IMR-90 (cell line): ENCODE measurements at regions not wholly inside any gene's neighbourhood (a gene's known extent, or its start where the extent isn't known, plus 50 kb on each side); places are given as distances from the start of the nearest gene placed in this dataset.

Source experiments
- ATAC-seq: fragments of 200-7000 bp; cut with Tn5 transposase; 2 replicates; pipeline ENCODE4 v1.9.1; 2020; ENCODE audit warnings: low read depth, mild to moderate bottlenecking, moderate library complexity
- BruUV-seq: library from RNA; stranded (reverse); fragments of 400-500 nt; replicated peaks from 2 replicates; lab custom pipeline; 2021; lab: Mats Ljungman, UMichigan
- CTCF ChIA-PET: fragments of 300-600 bp; formaldehyde crosslinking; extraction: SDS; loops from one replicate; lab custom pipeline; 2021; ENCODE audit warnings: antibody characterized with exemption; lab: Yijun Ruan, JAX
- POLR2A ChIA-PET: fragments of 300-600 bp; sonication (Branson Sonifier 250); formaldehyde crosslinking; loops from one replicate; lab custom pipeline; 2022; ENCODE audit warnings: antibody characterized with exemption; ENCODE audit not compliant: unreplicated experiment; lab: Charles Lee
- DNase-seq: peaks from one replicate; pipeline ENCODE4 v3.0.0; 2013
- H2AFZ ChIP-seq: replicated peaks from 2 replicates; pipeline ENCODE3; 2013; ENCODE audit warnings: low read length, mild to moderate bottlenecking; ENCODE audit not compliant: poor library complexity
- H2AK5ac ChIP-seq: 2 replicates; pipeline ENCODE4 v1.6.1; 2013; ENCODE audit warnings: low read depth, low read length, inconsistent platforms
- H2AK9ac ChIP-seq: replicated peaks from 2 replicates; pipeline ENCODE3; 2013; ENCODE audit warnings: mild to moderate bottlenecking, low read depth, low read length, moderate library complexity; ENCODE audit not compliant: poor library complexity
- H2BK120ac ChIP-seq: 2 replicates; pipeline ENCODE4 v1.6.1; 2013; ENCODE audit warnings: low read depth, low read length, inconsistent platforms
- H2BK15ac ChIP-seq: 3 replicates; pipeline ENCODE4 v1.6.1; 2013; ENCODE audit warnings: low read depth, low read length, inconsistent platforms
- H2BK20ac ChIP-seq: 2 replicates; pipeline ENCODE4 v1.6.1; 2013; ENCODE audit warnings: low read depth, mild to moderate bottlenecking, inconsistent platforms, low read length, moderate library complexity
- H2BK5ac ChIP-seq: 2 replicates; pipeline ENCODE4 v1.6.1; 2013; ENCODE audit warnings: mild to moderate bottlenecking, low read depth, low read length, inconsistent platforms; ENCODE audit not compliant: poor library complexity, severe bottlenecking
- H3K14ac ChIP-seq: replicated peaks from 2 replicates; pipeline ENCODE4 v1.6.1; 2013; ENCODE audit warnings: low read depth, low read length, inconsistent platforms
- H3K18ac ChIP-seq: 2 replicates; pipeline ENCODE4 v1.6.1; 2013; ENCODE audit warnings: low read depth, low read length, control low read depth
- H3K23ac ChIP-seq: 2 replicates; pipeline ENCODE4 v1.6.1; 2013; ENCODE audit warnings: low read depth, low read length, inconsistent platforms
- H3K27ac ChIP-seq: 2 replicates; pipeline ENCODE4 v1.5.1; 2013; ENCODE audit warnings: mild to moderate bottlenecking, control low read depth, low read length; ENCODE audit not compliant: insufficient read depth
- H3K27me3 ChIP-seq: 2 replicates; pipeline ENCODE4 v1.6.1; 2013; ENCODE audit warnings: low read length; ENCODE audit not compliant: control insufficient read depth, insufficient read depth
- H3K36me3 ChIP-seq: 2 replicates; pipeline ENCODE4 v1.6.1; 2013; ENCODE audit warnings: low read length, mixed read lengths; ENCODE audit not compliant: control insufficient read depth, insufficient read depth
- H3K4ac ChIP-seq: 2 replicates; pipeline ENCODE4 v1.6.1; 2013; ENCODE audit warnings: low read depth, low read length, inconsistent platforms
- H3K4me1 ChIP-seq: 2 replicates; pipeline ENCODE4 v1.6.1; 2013; ENCODE audit warnings: low read length, mixed read lengths; ENCODE audit not compliant: control insufficient read depth, insufficient read depth
- H3K4me2 ChIP-seq: 2 replicates; pipeline ENCODE4 v1.6.1; 2013; ENCODE audit warnings: low read depth, mild to moderate bottlenecking, control low read depth, low read length, moderate library complexity
- H3K4me3 ChIP-seq: 2 replicates; pipeline ENCODE4 v1.5.1; 2013; ENCODE audit warnings: low read depth, mild to moderate bottlenecking, control low read depth, low read length, moderate library complexity; ENCODE audit not compliant: insufficient read depth
- H3K56ac ChIP-seq: 2 replicates; pipeline ENCODE4 v1.6.1; 2013; ENCODE audit warnings: low read length, inconsistent platforms; ENCODE audit not compliant: insufficient read depth; ENCODE audit errors: extremely low read depth
- H3K79me1 ChIP-seq, 2 experiments: 2 replicates each; pipeline ENCODE4 v1.6.1; 2013; ENCODE audit warnings: low read length in 2 of 2, inconsistent platforms in 1 of 2, low read depth in 1 of 2
- H3K9ac ChIP-seq: 2 replicates; pipeline ENCODE4 v1.6.1; 2013; ENCODE audit warnings: low read depth, low read length, control low read depth
- H3K9me1 ChIP-seq: 2 replicates; pipeline ENCODE4 v1.6.1; 2013; ENCODE audit warnings: low read length, inconsistent platforms; ENCODE audit not compliant: insufficient read depth
- H3K9me3 ChIP-seq: 2 replicates; pipeline ENCODE4 v1.6.1; 2013; ENCODE audit warnings: low read length; ENCODE audit not compliant: control insufficient read depth, insufficient read depth
- H4K20me1 ChIP-seq: 2 replicates; pipeline ENCODE4 v1.6.1; 2013; ENCODE audit warnings: low read length, inconsistent platforms; ENCODE audit not compliant: insufficient read depth
- H4K5ac ChIP-seq: 2 replicates; pipeline ENCODE4 v1.6.1; 2013; ENCODE audit warnings: mild to moderate bottlenecking, low read depth, low read length, control low read depth
- H4K8ac ChIP-seq, 2 experiments: 2 replicates each; pipeline ENCODE4 v1.6.1; 2013; ENCODE audit warnings: low read depth in 2 of 2, low read length in 2 of 2, control low read depth in 1 of 2, inconsistent platforms in 1 of 2
- H4K91ac ChIP-seq: 2 replicates; pipeline ENCODE4 v1.6.1; 2013; ENCODE audit warnings: low read depth, low read length, inconsistent platforms; ENCODE audit not compliant: insufficient read depth
- BHLHE40 ChIP-seq: fragments of 150-350 bp; IDR thresholded peaks from 2 replicates; pipeline ENCODE4 v1.6.1; 2016; ENCODE audit warnings: mild to moderate bottlenecking, low read depth, low read length
- CEBPB ChIP-seq: IDR thresholded peaks from 2 replicates; pipeline ENCODE4 v1.6.1; 2012; ENCODE audit warnings: low read depth, low read length, improper control_type of control experiment
- CHD1 ChIP-seq: IDR thresholded peaks from 2 replicates; pipeline ENCODE4 v1.6.1; 2012; ENCODE audit warnings: low read depth, low read length, improper control_type of control experiment
- FOS ChIP-seq: fragments of 150-350 bp; IDR thresholded peaks from 2 replicates; pipeline ENCODE4 v1.6.1; 2016; ENCODE audit warnings: low read depth, low read length
- MAFK ChIP-seq: IDR thresholded peaks from 2 replicates; pipeline ENCODE4 v1.6.1; 2012; ENCODE audit warnings: low read depth, low read length, improper control_type of control experiment
- MAZ ChIP-seq: IDR thresholded peaks from 2 replicates; pipeline ENCODE4 v1.6.1; 2012; ENCODE audit warnings: low read depth, mild to moderate bottlenecking, low read length, improper control_type of control experiment, moderate library complexity, borderline replicate concordance
- MXI1 ChIP-seq: IDR thresholded peaks from 2 replicates; pipeline ENCODE4 v1.6.1; 2012; ENCODE audit warnings: low read depth, mild to moderate bottlenecking, low read length, moderate library complexity, borderline replicate concordance
- NFE2L2 ChIP-seq: fragments of 150-350 bp; IDR thresholded peaks from 2 replicates; pipeline ENCODE4 v1.6.1; 2016; ENCODE audit warnings: low read depth, mild to moderate bottlenecking, low read length
- POLR2A ChIP-seq: IDR thresholded peaks from 2 replicates; pipeline ENCODE4 v1.6.1; 2012; ENCODE audit warnings: mild to moderate bottlenecking, low read depth, low read length
- RAD21 ChIP-seq: IDR thresholded peaks from 2 replicates; pipeline ENCODE4 v1.6.1; 2012; ENCODE audit warnings: low read length, improper control_type of control experiment
- RCOR1 ChIP-seq: IDR thresholded peaks from 2 replicates; pipeline ENCODE4 v1.6.1; 2012; ENCODE audit warnings: mild to moderate bottlenecking, low read length, improper control_type of control experiment; ENCODE audit not compliant: insufficient replicate concordance
- RFX5 ChIP-seq: IDR thresholded peaks from 2 replicates; pipeline ENCODE4 v1.8.0; 2012; ENCODE audit warnings: low read depth, mild to moderate bottlenecking, low read length, moderate library complexity
- SMC3 ChIP-seq: fragments of 150-350 bp; IDR thresholded peaks from 2 replicates; pipeline ENCODE4 v1.6.1; 2016; ENCODE audit warnings: low read depth, mild to moderate bottlenecking, antibody characterized with exemption, low read length, moderate library complexity
- WGBS, 2 experiments: methylation state at CpG; one replicate each; pipeline versions ENCODE4 v1.1.5 to v1.1.7; 2013; ENCODE audit warnings: missing lambda C conversion rate in 2 of 2; ENCODE audit not compliant: insufficient read length in 1 of 2; ENCODE audit errors: extremely low coverage in 2 of 2; 5-methylcytosine and 5-hydroxymethylcytosine counted together
- dilution Hi-C: fragments of 300-500 bp; cut with HindIII; formaldehyde crosslinking; loops from one replicate; pipeline ENCODE4 v1.14.3; 2018; ENCODE audit warnings: low sequenced_read_pairs; ENCODE audit not compliant: unreplicated experiment
- in situ Hi-C: fragments of 300-500 bp; cut with MboI; formaldehyde crosslinking; loops from 3 replicates; pipeline ENCODE4 v1.14.3; 2019; ENCODE audit warnings: low sequenced_read_pairs, inconsistent platforms, mixed read lengths
- intact Hi-C: fragments of 100-400 bp; cut with micrococcal nuclease; formaldehyde crosslinking; loops from 2 replicates; pipeline ENCODE4 v1.10.0; 2022
- TF ChIP-seq, protein P1 (sequence below): fragments of 150-350 bp; IDR thresholded peaks from 2 replicates; pipeline ENCODE4 v1.6.1; 2017; ENCODE audit warnings: mild to moderate bottlenecking, antibody characterized with exemption, low read length, low read depth
- TF ChIP-seq, protein P2 (sequence below): fragments of 150-350 bp; IDR thresholded peaks from 2 replicates; pipeline ENCODE4 v1.6.1; 2016; ENCODE audit warnings: low read depth, mild to moderate bottlenecking, low read length, moderate library complexity, borderline replicate concordance
- TF ChIP-seq, protein P3 (sequence below): conservative IDR thresholded peaks from 2 replicates; pipeline ENCODE4 v1.5.1; 2012; ENCODE audit warnings: mild to moderate bottlenecking, low read depth, low read length, improper control_type of control experiment

DNA sequence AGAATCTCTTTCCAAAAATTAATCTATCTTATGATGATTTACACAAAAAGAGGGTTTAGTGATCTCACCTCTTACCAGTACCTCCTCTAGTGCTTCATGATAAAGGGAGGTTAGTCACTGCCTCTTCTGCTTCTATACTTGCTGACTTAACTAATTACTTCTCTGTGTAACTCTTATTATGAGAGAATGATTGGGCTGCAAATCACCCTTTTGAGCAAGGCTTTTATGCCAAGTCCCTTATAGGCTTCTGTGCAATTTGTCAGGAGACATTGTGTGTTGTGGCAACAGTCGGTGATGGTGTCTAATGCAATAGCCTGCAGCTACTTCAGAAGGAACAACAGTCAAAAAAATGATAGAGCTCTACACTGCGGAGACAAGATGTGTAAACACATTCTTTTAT lies 1568.1 kb upstream of the GOT2 start:
- H3K4ac ChIP-seq, result no peak overlapping the region
- H3K4me3 ChIP-seq, result no peak overlapping the region
- no peaks in the 10 kb centered on the region for H3K9me1 ChIP-seq
- no peak overlapping the region for H2BK120ac ChIP-seq
- ChIA-PET CTCF (no interaction called here), POLR2A (no interaction called here)
- no peak overlapping the region for H3K27ac ChIP-seq
- no peak overlapping the region for H4K5ac ChIP-seq
- H4K8ac ChIP-seq, result no peak overlapping the region
- no peak overlapping the region for H3K18ac ChIP-seq
- WGBS, 2 experiments, result no CpG with 5 or more reads among the region's 2 CpGs
- H4K91ac ChIP-seq, result no peak overlapping the region
- H3K14ac ChIP-seq, result no peak overlapping the region
- no peak overlapping the region for H2BK5ac ChIP-seq
- H2BK20ac ChIP-seq, result no peak overlapping the region
- ATAC-seq (no peak), DNase-seq (no peak)
- intact Hi-C loops, result no loop called here
- H3K4me2 ChIP-seq, result no peak overlapping the region
- H4K20me1 ChIP-seq, result no peaks in the 10 kb centered on the region
- in situ Hi-C loops, result no loop called here
- H3K79me1 ChIP-seq, result no peaks in the 10 kb centered on the region
- no peak overlapping the region for H2AK5ac ChIP-seq
- no peaks in the 10 kb centered on the region for H3K36me3 ChIP-seq
- H3K9me3 ChIP-seq, result peaks cover 3% of the 10 kb centered on the region
- H3K23ac ChIP-seq, result no peak overlapping the region
- H3K9ac ChIP-seq, result no peak overlapping the region
- BruUV-seq, result no TSS peak
- no peak for TF ChIP-seq NFE2L2
- TF ChIP-seq, protein P1, sequence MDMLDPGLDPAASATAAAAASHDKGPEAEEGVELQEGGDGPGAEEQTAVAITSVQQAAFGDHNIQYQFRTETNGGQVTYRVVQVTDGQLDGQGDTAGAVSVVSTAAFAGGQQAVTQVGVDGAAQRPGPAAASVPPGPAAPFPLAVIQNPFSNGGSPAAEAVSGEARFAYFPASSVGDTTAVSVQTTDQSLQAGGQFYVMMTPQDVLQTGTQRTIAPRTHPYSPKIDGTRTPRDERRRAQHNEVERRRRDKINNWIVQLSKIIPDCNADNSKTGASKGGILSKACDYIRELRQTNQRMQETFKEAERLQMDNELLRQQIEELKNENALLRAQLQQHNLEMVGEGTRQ, result no peak
- TF ChIP-seq, protein P2, sequence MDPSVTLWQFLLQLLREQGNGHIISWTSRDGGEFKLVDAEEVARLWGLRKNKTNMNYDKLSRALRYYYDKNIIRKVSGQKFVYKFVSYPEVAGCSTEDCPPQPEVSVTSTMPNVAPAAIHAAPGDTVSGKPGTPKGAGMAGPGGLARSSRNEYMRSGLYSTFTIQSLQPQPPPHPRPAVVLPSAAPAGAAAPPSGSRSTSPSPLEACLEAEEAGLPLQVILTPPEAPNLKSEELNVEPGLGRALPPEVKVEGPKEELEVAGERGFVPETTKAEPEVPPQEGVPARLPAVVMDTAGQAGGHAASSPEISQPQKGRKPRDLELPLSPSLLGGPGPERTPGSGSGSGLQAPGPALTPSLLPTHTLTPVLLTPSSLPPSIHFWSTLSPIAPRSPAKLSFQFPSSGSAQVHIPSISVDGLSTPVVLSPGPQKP, result no peak
- no peak for TF ChIP-seq RCOR1
- TF ChIP-seq MAZ, result no peak
- TF ChIP-seq CEBPB, result no peak
- no peak for TF ChIP-seq FOS
- TF ChIP-seq BHLHE40, result no peak
- no peak for TF ChIP-seq MXI1
- no peak for TF ChIP-seq RAD21
- TF ChIP-seq POLR2A, result no peak
- TF ChIP-seq CHD1, result no peak
- no peak for TF ChIP-seq RFX5
- TF ChIP-seq, protein P3, sequence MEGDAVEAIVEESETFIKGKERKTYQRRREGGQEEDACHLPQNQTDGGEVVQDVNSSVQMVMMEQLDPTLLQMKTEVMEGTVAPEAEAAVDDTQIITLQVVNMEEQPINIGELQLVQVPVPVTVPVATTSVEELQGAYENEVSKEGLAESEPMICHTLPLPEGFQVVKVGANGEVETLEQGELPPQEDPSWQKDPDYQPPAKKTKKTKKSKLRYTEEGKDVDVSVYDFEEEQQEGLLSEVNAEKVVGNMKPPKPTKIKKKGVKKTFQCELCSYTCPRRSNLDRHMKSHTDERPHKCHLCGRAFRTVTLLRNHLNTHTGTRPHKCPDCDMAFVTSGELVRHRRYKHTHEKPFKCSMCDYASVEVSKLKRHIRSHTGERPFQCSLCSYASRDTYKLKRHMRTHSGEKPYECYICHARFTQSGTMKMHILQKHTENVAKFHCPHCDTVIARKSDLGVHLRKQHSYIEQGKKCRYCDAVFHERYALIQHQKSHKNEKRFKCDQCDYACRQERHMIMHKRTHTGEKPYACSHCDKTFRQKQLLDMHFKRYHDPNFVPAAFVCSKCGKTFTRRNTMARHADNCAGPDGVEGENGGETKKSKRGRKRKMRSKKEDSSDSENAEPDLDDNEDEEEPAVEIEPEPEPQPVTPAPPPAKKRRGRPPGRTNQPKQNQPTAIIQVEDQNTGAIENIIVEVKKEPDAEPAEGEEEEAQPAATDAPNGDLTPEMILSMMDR, result no peak
- no peak for TF ChIP-seq SMC3
- no peak for TF ChIP-seq MAFK
- no peak overlapping the region for H2BK15ac ChIP-seq
- dilution Hi-C loops, result no loop called here
- no peak overlapping the region for H2AK9ac ChIP-seq
- no peak overlapping the region for H2AFZ ChIP-seq
- H3K4me1 ChIP-seq, result no peaks in the 10 kb centered on the region
- H3K56ac ChIP-seq, result no peak overlapping the region
- no peaks in the 10 kb centered on the region for H3K27me3 ChIP-seq
